ENCODE measurements at regions not wholly inside any gene's neighbourhood (a gene's known extent, or its start where the extent isn't known, plus 50 kb on each side); places are given as distances from the start of the nearest gene placed in this dataset.
"Not testable (repeated sequence)": the region's sequence is repeated elsewhere in the genome, so short reads cannot be mapped to it uniquely, and the experiment has no call there.

GRCh38 chr5:103973669-103974068, 411.1 kb upstream of the NUDT12 start:
- H3K36me3 Mint-ChIP-seq (ENCODE audit: low read depth, unreplicated experiment), result no peaks in the 10 kb centered on the region
- no peak overlapping the region for H3K4me3 Mint-ChIP-seq (ENCODE audit: unreplicated experiment)
- H3K4me1 Mint-ChIP-seq (ENCODE audit: unreplicated experiment), result no peaks in the 10 kb centered on the region
- H3K9me3 Mint-ChIP-seq (ENCODE audit: unreplicated experiment), result no peaks in the 10 kb centered on the region
- DNase-seq (ENCODE audit: low spot score), result no peak
- TF ChIP-seq, protein P1, sequence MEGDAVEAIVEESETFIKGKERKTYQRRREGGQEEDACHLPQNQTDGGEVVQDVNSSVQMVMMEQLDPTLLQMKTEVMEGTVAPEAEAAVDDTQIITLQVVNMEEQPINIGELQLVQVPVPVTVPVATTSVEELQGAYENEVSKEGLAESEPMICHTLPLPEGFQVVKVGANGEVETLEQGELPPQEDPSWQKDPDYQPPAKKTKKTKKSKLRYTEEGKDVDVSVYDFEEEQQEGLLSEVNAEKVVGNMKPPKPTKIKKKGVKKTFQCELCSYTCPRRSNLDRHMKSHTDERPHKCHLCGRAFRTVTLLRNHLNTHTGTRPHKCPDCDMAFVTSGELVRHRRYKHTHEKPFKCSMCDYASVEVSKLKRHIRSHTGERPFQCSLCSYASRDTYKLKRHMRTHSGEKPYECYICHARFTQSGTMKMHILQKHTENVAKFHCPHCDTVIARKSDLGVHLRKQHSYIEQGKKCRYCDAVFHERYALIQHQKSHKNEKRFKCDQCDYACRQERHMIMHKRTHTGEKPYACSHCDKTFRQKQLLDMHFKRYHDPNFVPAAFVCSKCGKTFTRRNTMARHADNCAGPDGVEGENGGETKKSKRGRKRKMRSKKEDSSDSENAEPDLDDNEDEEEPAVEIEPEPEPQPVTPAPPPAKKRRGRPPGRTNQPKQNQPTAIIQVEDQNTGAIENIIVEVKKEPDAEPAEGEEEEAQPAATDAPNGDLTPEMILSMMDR (IDR thresholded peaks at IDR 0.05; ENCODE audit: unreplicated experiment), result peak; percentile 57
- peaks cover 4% of the 10 kb centered on the region for H3K27me3 Mint-ChIP-seq (ENCODE audit: unreplicated experiment)
- no peak overlapping the region for H3K27ac Mint-ChIP-seq (ENCODE audit: unreplicated experiment)

GRCh38 chr5:103966295-103966694, 403.7 kb upstream of the NUDT12 start:
- H3K36me3 Mint-ChIP-seq (ENCODE audit: low read depth, unreplicated experiment); H3K9me3 Mint-ChIP-seq (ENCODE audit: unreplicated experiment); H3K27ac Mint-ChIP-seq (ENCODE audit: unreplicated experiment); DNase-seq (ENCODE audit: low spot score); H3K4me1 Mint-ChIP-seq (ENCODE audit: unreplicated experiment); H3K27me3 Mint-ChIP-seq (ENCODE audit: unreplicated experiment); H3K4me3 Mint-ChIP-seq (ENCODE audit: unreplicated experiment): not testable (repeated sequence)

DNA sequence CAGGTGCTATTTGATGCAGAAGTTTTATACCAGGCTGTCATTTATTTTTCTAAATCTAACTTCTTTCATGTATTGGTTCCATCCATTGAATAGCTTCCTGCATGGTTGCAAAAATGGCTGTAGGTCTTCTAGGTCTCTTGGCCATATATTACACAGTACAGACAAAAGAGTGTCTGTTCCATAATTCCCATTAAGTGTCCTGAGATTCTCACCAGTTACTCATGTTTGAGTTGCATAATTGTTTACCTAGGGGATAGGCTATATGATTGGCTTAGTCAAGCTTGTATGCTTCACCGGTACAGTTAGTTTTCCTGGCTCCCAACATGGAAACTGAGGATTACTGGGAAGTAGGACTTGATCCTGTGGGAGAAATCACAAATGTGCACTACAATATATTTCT, 399.4 kb upstream of the NUDT12 start:
- no peaks in the 10 kb centered on the region for H3K4me1 Mint-ChIP-seq (ENCODE audit: unreplicated experiment)

DNA sequence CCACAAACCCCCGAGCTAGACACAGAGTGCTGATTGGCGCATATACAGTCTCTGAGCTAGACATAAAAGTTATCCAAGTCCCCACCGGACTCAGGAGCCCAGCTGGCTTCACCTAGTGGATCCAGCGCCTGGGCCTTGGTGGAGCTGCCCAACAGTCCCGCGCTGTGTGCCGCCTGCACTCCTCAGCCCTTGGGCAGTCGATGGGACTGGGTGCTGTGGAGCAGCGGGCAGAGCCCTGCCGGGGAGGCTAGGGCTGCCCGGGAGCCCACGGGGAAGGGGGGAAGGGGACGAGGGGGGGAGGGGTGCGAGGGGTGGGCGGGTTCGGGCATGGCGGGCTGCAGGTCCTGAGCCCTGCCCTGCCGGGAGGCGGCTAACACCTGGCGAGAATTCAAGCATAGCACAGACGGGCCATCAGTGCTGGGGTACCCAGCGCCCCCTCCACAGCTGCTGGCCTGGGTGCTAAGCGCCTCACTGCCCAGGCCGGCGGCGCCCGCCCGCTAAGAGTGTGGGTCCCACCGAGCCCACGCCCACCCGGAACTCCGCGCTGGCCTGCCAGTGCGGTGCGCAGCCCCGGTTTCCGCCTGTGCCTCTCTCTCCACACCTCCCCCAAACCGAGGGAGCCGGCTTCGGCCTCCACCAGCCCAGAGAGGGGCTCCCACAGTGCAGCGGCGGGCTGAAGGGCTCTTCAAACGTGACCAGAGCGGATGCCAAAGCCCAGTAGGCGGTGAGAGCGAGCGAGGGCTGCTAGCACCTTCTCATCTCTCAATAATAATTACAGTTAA, 391.2 kb upstream of the NUDT12 start:
- peaks cover 3% of the 10 kb centered on the region for H3K27me3 Mint-ChIP-seq (ENCODE audit: unreplicated experiment)
- no peak overlapping the region for H3K27ac Mint-ChIP-seq (ENCODE audit: unreplicated experiment)
- no peak overlapping the region for H3K4me3 Mint-ChIP-seq (ENCODE audit: unreplicated experiment)
- no peaks in the 10 kb centered on the region for H3K4me1 Mint-ChIP-seq (ENCODE audit: unreplicated experiment)
- no peak for DNase-seq (ENCODE audit: low spot score)
- no peaks in the 10 kb centered on the region for H3K36me3 Mint-ChIP-seq (ENCODE audit: low read depth, unreplicated experiment)
- TF ChIP-seq, protein P1 (IDR thresholded peaks at IDR 0.05; ENCODE audit: unreplicated experiment), result no peak
- no peaks in the 10 kb centered on the region for H3K9me3 Mint-ChIP-seq (ENCODE audit: unreplicated experiment)

More for the DNA sequence above, 399.4 kb upstream of the NUDT12 start:
- Mint-ChIP-seq H3K36me3 (ENCODE audit: low read depth, unreplicated experiment) (no peaks in the 10 kb centered on the region), H3K27ac (ENCODE audit: unreplicated experiment) (no peak overlapping the region), H3K9me3 (ENCODE audit: unreplicated experiment) (no peaks in the 10 kb centered on the region), H3K27me3 (ENCODE audit: unreplicated experiment) (peaks cover 2% of the 10 kb centered on the region), H3K4me3 (ENCODE audit: unreplicated experiment) (no peak overlapping the region)
- TF ChIP-seq, protein P1 (IDR thresholded peaks at IDR 0.05; ENCODE audit: unreplicated experiment), result no peak
- no peak for DNase-seq (ENCODE audit: low spot score)

DNA sequence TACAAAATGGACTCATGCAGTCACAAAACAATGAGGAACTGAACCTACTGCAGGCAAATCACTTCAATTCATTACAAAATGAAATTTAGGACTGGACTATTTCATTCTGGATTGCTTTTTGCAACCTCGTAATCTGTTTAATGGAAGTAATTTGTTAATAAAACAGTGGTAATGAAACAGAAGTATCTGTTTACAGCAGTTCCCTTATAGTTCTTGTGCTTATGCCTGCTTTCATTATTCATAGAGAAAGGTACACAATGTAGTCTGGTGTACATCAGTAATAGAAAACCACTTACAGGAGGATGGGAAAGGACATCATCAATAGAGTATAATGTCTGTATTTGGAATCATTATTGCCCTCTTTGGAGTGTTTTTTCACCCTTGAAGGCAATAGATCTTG, 389.2 kb upstream of the NUDT12 start:
- Mint-ChIP-seq H3K4me1 (ENCODE audit: unreplicated experiment) (no peaks in the 10 kb centered on the region), H3K36me3 (ENCODE audit: low read depth, unreplicated experiment) (no peaks in the 10 kb centered on the region), H3K27ac (ENCODE audit: unreplicated experiment) (no peak overlapping the region), H3K4me3 (ENCODE audit: unreplicated experiment) (no peak overlapping the region), H3K27me3 (ENCODE audit: unreplicated experiment) (peaks cover 1% of the 10 kb centered on the region), H3K9me3 (ENCODE audit: unreplicated experiment) (no peaks in the 10 kb centered on the region)
- TF ChIP-seq, protein P1 (IDR thresholded peaks at IDR 0.05; ENCODE audit: unreplicated experiment), result no peak
- DNase-seq (ENCODE audit: low spot score), result no peak

All from endothelial cell (in vitro differentiated cells).